OCI-LY1 (cell line): ENCODE measurements at regions not wholly inside any gene's neighbourhood (a gene's known extent, or its start where the extent isn't known, plus 50 kb on each side); places are given as distances from the start of the nearest gene placed in this dataset.

Experiments used
- H2AFZ ChIP-seq: fragments of 200-600 bp; sonication (generic), shearing (Covaris generic); 2 replicates; pipeline ENCODE4 v1.6.0; 2014; ENCODE audit warnings: antibody characterized with exemption, mild to moderate bottlenecking, low read length
- H3F3A ChIP-seq: fragments of 200-600 bp; sonication (generic), shearing (Covaris generic); 2 replicates; pipeline ENCODE4 v1.6.0; 2014; ENCODE audit warnings: mild to moderate bottlenecking, antibody characterized with exemption, low read length, moderate library complexity; ENCODE audit not compliant: insufficient read depth
- H3K27ac ChIP-seq: fragments of 200-600 bp; sonication (generic); 2 replicates; pipeline ENCODE4 v1.5.1; 2014; ENCODE audit warnings: low read length, mixed run types, mild to moderate bottlenecking, low read depth; ENCODE audit not compliant: poor library complexity, severe bottlenecking
- H3K27me3 ChIP-seq: fragments of 200-600 bp; sonication (generic); 2 replicates; pipeline ENCODE4 v1.6.0; 2014; ENCODE audit warnings: antibody characterized with exemption, mild to moderate bottlenecking, low read length, moderate library complexity; ENCODE audit not compliant: insufficient read depth
- H3K36me3 ChIP-seq: fragments of 200-600 bp; sonication (generic); 2 replicates; pipeline ENCODE4 v1.6.1; 2014; ENCODE audit warnings: mild to moderate bottlenecking, antibody characterized with exemption, low read length, moderate library complexity, mixed read lengths; ENCODE audit not compliant: insufficient read depth
- H3K4me1 ChIP-seq: fragments of 200-600 bp; sonication (generic); 2 replicates; pipeline ENCODE4 v1.5.1; 2014; ENCODE audit warnings: mild to moderate bottlenecking, low read length, moderate library complexity; ENCODE audit not compliant: insufficient read depth, severe bottlenecking
- H3K4me2 ChIP-seq: fragments of 200-600 bp; sonication (generic), shearing (Covaris generic); 2 replicates; pipeline ENCODE4 v1.6.1; 2014; ENCODE audit warnings: low read length
- H3K4me3 ChIP-seq: fragments of 200-600 bp; sonication (generic); 2 replicates; pipeline ENCODE4 v1.5.1; 2014; ENCODE audit warnings: low read length, low read depth, mild to moderate bottlenecking, mixed read lengths; ENCODE audit not compliant: poor library complexity, severe bottlenecking
- H3K79me2 ChIP-seq: fragments of 200-600 bp; shearing (Covaris generic); 2 replicates; pipeline ENCODE4 v1.6.1; 2016; ENCODE audit warnings: mixed run types, low read length, mixed read lengths; ENCODE audit not compliant: insufficient read depth
- H3K9ac ChIP-seq: fragments of 200-600 bp; sonication (generic), shearing (Covaris generic); 2 replicates; pipeline ENCODE4 v1.6.1; 2014; ENCODE audit warnings: mild to moderate bottlenecking, low read length, mixed read lengths
- H3K9me2 ChIP-seq: fragments of 200-600 bp; sonication (generic), shearing (Covaris generic); 2 replicates; pipeline ENCODE4 v1.6.1; 2014; ENCODE audit warnings: low read depth, mild to moderate bottlenecking, low read length, mixed read lengths
- H3K9me3 ChIP-seq: fragments of 200-600 bp; shearing (Covaris generic); 2 replicates; pipeline ENCODE4 v1.6.1; 2014; ENCODE audit warnings: low read length, mixed read lengths
- H4K20me1 ChIP-seq: fragments of 200-600 bp; sonication (generic), shearing (Covaris generic); 2 replicates; pipeline ENCODE4 v1.6.0; 2016; ENCODE audit warnings: mild to moderate bottlenecking, low read length; ENCODE audit not compliant: insufficient read depth
- CTCF ChIP-seq: fragments of 200-600 bp; sonication (generic), shearing (Covaris generic); IDR thresholded peaks from 2 replicates; pipeline ENCODE4 v1.5.1; 2017; ENCODE audit warnings: mild to moderate bottlenecking, antibody characterized with exemption, low read length, moderate library complexity, mixed read lengths
- EZH2 ChIP-seq: fragments of 200-600 bp; sonication (generic), shearing (Covaris generic); IDR thresholded peaks from 2 replicates; pipeline ENCODE4 v1.8.0; 2017; ENCODE audit warnings: borderline replicate concordance, mixed run types, mild to moderate bottlenecking, antibody characterized with exemption, low read length, moderate library complexity, mixed read lengths

- H4K20me1 ChIP-seq = no peaks in the 10 kb centered on the region
- no peaks in the 10 kb centered on the region for H3K79me2 ChIP-seq
- H3K27ac ChIP-seq = no peak overlapping the region
- H3K4me2 ChIP-seq = no peak overlapping the region
- H3K27me3 ChIP-seq = no peaks in the 10 kb centered on the region
- no peaks in the 10 kb centered on the region for H3K9me3 ChIP-seq
- no peak for TF ChIP-seq EZH2
- TF ChIP-seq CTCF = no peak
- no peaks in the 10 kb centered on the region for H3K36me3 ChIP-seq
- H3K4me3 ChIP-seq = no peak overlapping the region
- no peaks in the 10 kb centered on the region for H3K4me1 ChIP-seq
- H3K9me2 ChIP-seq = no peaks in the 10 kb centered on the region
- no peaks in the 10 kb centered on the region for H3F3A ChIP-seq
- no peak overlapping the region for H2AFZ ChIP-seq
- no peak overlapping the region for H3K9ac ChIP-seq
Observed at GRCh38 chr1:190588424-190588823, 110.8 kb upstream of the BRINP3 start.

- Histone ChIP-seq H3F3A (no peaks in the 10 kb centered on the region), H3K79me2 (no peaks in the 10 kb centered on the region), H3K9me2 (no peaks in the 10 kb centered on the region), H3K4me2 (no peak overlapping the region), H3K9me3 (no peaks in the 10 kb centered on the region), H3K9ac (no peak overlapping the region), H3K36me3 (no peaks in the 10 kb centered on the region), H3K27me3 (no peaks in the 10 kb centered on the region), H4K20me1 (no peaks in the 10 kb centered on the region), H3K4me3 (no peak overlapping the region), H3K27ac (no peak overlapping the region), H2AFZ (no peak overlapping the region), H3K4me1 (no peaks in the 10 kb centered on the region)
- TF ChIP-seq CTCF (no peak), EZH2 (no peak)
Observed at GRCh38 chr1:190595438-190595837, 117.8 kb upstream of the BRINP3 start.

GRCh38 chr1:190597294-190597693 is 119.6 kb upstream of the BRINP3 start:
- H3K9ac ChIP-seq = no peak overlapping the region
- no peaks in the 10 kb centered on the region for H3F3A ChIP-seq
- no peaks in the 10 kb centered on the region for H3K79me2 ChIP-seq
- H3K27ac ChIP-seq = no peak overlapping the region
- no peaks in the 10 kb centered on the region for H3K27me3 ChIP-seq
- H4K20me1 ChIP-seq = no peaks in the 10 kb centered on the region
- TF ChIP-seq EZH2 (no peak), CTCF (no peak)
- no peaks in the 10 kb centered on the region for H3K4me1 ChIP-seq
- H3K4me3 ChIP-seq = no peak overlapping the region
- no peaks in the 10 kb centered on the region for H3K36me3 ChIP-seq
- H2AFZ ChIP-seq = no peak overlapping the region
- no peaks in the 10 kb centered on the region for H3K9me2 ChIP-seq
- H3K9me3 ChIP-seq = no peaks in the 10 kb centered on the region
- H3K4me2 ChIP-seq = no peak overlapping the region
